HG02798 (cell line): ENCODE measurements at regions not wholly inside any gene's neighbourhood (a gene's known extent, or its start where the extent isn't known, plus 50 kb on each side); places are given as distances from the start of the nearest gene placed in this dataset.
"Not testable (repeated sequence)": the region's sequence is repeated elsewhere in the genome, so short reads cannot be mapped to it uniquely, and the experiment has no call there.

Experiments
- ATAC-seq: cut with Tn5 transposase; IDR thresholded peaks from one replicate; pipeline ENCODE4 v1.9.1; 2021; ENCODE audit warnings: mild to moderate bottlenecking; ENCODE audit not compliant: unreplicated experiment, poor library complexity

GRCh38 chr2:150803689-150804398 is 316.4 kb upstream of the RND3 start:
- ATAC-seq = no peak

- no peak for ATAC-seq
Measured at GRCh38 chr2:150802635-150803034, 315.2 kb upstream of the RND3 start.

- not testable (repeated sequence) for ATAC-seq
Measured at GRCh38 chr2:150796236-150796635, 308.8 kb upstream of the RND3 start.

- ATAC-seq = no peak
Measured at GRCh38 chr2:150792780-150793300, 305.4 kb upstream of the RND3 start.

- no peak for ATAC-seq
Measured at GRCh38 chr2:150791567-150791966, 304.1 kb upstream of the RND3 start.

- ATAC-seq = no peak
Measured at GRCh38 chr2:150789376-150789905, 302.0 kb upstream of the RND3 start.

GRCh38 chr2:150788426-150789140 is 301.1 kb upstream of the RND3 start:
- no peak for ATAC-seq

GRCh38 chr2:150787353-150788093 is 300.1 kb upstream of the RND3 start:
- no peak for ATAC-seq

GRCh38 chr2:150784389-150784788 is 296.9 kb upstream of the RND3 start:
- no peak for ATAC-seq

GRCh38 chr2:150783896-150784295 is 296.4 kb upstream of the RND3 start:
- ATAC-seq = no peak

- ATAC-seq = no peak
Measured at GRCh38 chr2:150783015-150783414, 295.5 kb upstream of the RND3 start.

GRCh38 chr2:150782613-150783012 is 295.1 kb upstream of the RND3 start:
- no peak for ATAC-seq

GRCh38 chr2:150781142-150781541 is 293.7 kb upstream of the RND3 start:
- ATAC-seq = no peak

GRCh38 chr2:150778828-150779227 is 291.4 kb upstream of the RND3 start:
- no peak for ATAC-seq

- no peak for ATAC-seq
Measured at GRCh38 chr2:150769421-150769820, 282.0 kb upstream of the RND3 start.

GRCh38 chr2:150767991-150768746 is 280.7 kb upstream of the RND3 start:
- ATAC-seq = no peak

GRCh38 chr2:150762571-150762970 is 275.1 kb upstream of the RND3 start:
- no peak for ATAC-seq

- no peak for ATAC-seq
Measured at GRCh38 chr2:150759531-150759930, 272.1 kb upstream of the RND3 start.

- ATAC-seq = no peak
Measured at GRCh38 chr2:150759106-150759505, 271.6 kb upstream of the RND3 start.

GRCh38 chr2:150752229-150752628 is 264.8 kb upstream of the RND3 start:
- ATAC-seq = no peak
